Keratinocyte (primary cell): ENCODE measurements at regions not wholly inside any gene's neighbourhood (a gene's known extent, or its start where the extent isn't known, plus 50 kb on each side); places are given as distances from the start of the nearest gene placed in this dataset.

Experiments used
- EZH2 ChIP-seq: IDR thresholded peaks from one replicate; pipeline ENCODE4 v1.6.1; 2012; ENCODE audit warnings: inconsistent platforms, mild to moderate bottlenecking, low read length, moderate library complexity
- TF ChIP-seq, protein P1 (sequence below), 3 experiments: IDR thresholded peaks in 1 of 3; conservative IDR thresholded peaks in 1 of 3; optimal IDR thresholded peaks in 1 of 3; 2 replicates in 2 of 3; 3 replicates in 1 of 3; pipeline versions ENCODE3 to v1.5.1; 2011; ENCODE audit warnings: low read length in 3 of 3, mild to moderate bottlenecking in 3 of 3, moderate library complexity in 2 of 3, control low read depth in 1 of 3, inconsistent platforms in 1 of 3; ENCODE audit not compliant: insufficient read depth in 2 of 3; ENCODE audit errors: extremely low read depth in 1 of 3

DNA sequence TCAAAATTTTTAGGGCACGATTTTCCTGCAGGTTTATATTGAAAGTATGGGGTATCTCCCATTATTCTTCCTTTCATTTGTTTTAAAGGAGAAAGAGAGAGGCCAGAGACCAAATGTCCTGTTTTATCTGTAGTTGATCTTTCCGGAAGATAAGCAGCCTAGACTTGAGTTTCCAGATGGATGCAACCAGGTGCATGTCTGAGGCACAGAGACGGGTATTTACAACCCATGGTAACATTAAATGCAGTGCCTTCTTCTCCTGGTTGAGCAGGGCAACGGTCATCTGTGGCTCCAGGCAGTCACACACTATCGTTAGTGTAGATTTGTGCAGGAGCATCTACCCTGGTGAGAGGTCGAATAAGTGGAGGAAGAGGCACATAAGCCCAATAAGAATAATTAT lies 1507.1 kb downstream of the UQCRFS1 start:
- TF ChIP-seq, protein P1, sequence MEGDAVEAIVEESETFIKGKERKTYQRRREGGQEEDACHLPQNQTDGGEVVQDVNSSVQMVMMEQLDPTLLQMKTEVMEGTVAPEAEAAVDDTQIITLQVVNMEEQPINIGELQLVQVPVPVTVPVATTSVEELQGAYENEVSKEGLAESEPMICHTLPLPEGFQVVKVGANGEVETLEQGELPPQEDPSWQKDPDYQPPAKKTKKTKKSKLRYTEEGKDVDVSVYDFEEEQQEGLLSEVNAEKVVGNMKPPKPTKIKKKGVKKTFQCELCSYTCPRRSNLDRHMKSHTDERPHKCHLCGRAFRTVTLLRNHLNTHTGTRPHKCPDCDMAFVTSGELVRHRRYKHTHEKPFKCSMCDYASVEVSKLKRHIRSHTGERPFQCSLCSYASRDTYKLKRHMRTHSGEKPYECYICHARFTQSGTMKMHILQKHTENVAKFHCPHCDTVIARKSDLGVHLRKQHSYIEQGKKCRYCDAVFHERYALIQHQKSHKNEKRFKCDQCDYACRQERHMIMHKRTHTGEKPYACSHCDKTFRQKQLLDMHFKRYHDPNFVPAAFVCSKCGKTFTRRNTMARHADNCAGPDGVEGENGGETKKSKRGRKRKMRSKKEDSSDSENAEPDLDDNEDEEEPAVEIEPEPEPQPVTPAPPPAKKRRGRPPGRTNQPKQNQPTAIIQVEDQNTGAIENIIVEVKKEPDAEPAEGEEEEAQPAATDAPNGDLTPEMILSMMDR (optimal IDR thresholded peaks at IDR 0.05 in 1 of 3, IDR thresholded peaks at IDR 0.05 in 1 of 3, conservative IDR thresholded peaks at IDR 0.05 in 1 of 3; ENCODE audit: extremely low read depth in 1 of 3, insufficient read depth in 2 of 3, low read length in 3 of 3): no peak
- no peak for TF ChIP-seq EZH2
